ENCODE measurements at regions not wholly inside any gene's neighbourhood (a gene's known extent, or its start where the extent isn't known, plus 50 kb on each side); places are given as distances from the start of the nearest gene placed in this dataset.

DNA sequence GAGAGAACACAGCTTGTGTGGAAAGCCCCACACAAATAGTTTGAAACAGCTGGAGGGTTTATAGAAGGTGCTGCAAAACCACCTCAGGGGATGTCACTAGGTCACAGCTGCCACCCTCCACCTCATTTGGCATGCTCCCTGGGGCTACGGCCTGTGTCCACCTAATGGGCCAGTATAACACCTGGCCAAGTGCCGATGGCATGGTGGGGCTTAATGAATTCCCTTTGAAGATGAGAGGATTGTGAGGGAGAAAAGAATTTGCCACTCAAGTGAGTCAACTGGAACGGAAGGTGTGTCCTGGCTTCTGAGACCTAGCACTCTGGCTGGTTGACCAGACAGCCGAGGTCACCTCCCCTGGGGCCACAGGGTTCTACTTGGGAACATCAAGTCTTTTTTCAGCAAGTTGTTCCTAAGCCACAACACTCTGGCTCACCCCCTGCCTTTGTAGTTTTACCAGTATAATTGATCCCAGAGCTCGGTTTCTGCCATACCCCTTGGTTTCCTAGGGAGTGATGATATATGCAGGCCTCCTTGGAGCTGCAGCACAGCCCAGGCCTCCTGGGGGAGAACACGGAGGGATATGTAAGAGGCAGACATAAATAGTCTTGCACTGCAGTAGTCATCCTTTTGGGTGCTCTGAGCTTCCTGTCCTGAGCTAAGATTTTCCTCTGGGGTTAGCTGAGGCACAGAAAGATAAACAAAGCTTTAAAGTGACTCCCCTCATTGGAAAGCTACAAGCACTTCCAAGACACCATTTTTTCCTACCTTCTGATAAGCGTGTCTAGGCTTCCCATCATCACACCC lies 178.2 kb upstream of the LPP start:
- WGBS, 2 donors, result 34 to 40% methylated on average over 7 of the region's 7 CpGs
- intact Hi-C loops (cut with DNase I), result no loop called here
- Histone ChIP-seq H3K27ac (peak overlapping the region; percentile 24 to 66 (median 27)), H3K9me3 (no peaks in the 10 kb centered on the region), H3K36me3 (no peaks in the 10 kb centered on the region), H3K4me1 (peaks cover 6 to 16% of the 10 kb centered on the region in 2 donors), H3K4me3 (replicated peaks in 1 of 3) (no peak overlapping the region), H3K27me3 (no peaks in the 10 kb centered on the region)
- TF ChIP-seq POLR2A (IDR thresholded peaks at IDR 0.05), result no peak
- TF ChIP-seq, protein P1, sequence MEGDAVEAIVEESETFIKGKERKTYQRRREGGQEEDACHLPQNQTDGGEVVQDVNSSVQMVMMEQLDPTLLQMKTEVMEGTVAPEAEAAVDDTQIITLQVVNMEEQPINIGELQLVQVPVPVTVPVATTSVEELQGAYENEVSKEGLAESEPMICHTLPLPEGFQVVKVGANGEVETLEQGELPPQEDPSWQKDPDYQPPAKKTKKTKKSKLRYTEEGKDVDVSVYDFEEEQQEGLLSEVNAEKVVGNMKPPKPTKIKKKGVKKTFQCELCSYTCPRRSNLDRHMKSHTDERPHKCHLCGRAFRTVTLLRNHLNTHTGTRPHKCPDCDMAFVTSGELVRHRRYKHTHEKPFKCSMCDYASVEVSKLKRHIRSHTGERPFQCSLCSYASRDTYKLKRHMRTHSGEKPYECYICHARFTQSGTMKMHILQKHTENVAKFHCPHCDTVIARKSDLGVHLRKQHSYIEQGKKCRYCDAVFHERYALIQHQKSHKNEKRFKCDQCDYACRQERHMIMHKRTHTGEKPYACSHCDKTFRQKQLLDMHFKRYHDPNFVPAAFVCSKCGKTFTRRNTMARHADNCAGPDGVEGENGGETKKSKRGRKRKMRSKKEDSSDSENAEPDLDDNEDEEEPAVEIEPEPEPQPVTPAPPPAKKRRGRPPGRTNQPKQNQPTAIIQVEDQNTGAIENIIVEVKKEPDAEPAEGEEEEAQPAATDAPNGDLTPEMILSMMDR (IDR thresholded peaks at IDR 0.05), result no peak
- DNase-seq, result peak; percentile 85 to 88

- Histone ChIP-seq H3K27me3 (no peaks in the 10 kb centered on the region), H3K4me3 (replicated peaks in 1 of 3) (no peak overlapping the region), H3K4me1 (peaks cover 6 to 16% of the 10 kb centered on the region in 2 donors), H3K36me3 (no peaks in the 10 kb centered on the region), H3K27ac (peak overlapping the region; percentile 24 to 66 (median 27)), H3K9me3 (no peaks in the 10 kb centered on the region)
- WGBS, 2 donors, result 49 to 63% methylated on average over 6 of the region's 6 CpGs
- TF ChIP-seq POLR2A (IDR thresholded peaks at IDR 0.05), result no peak
- TF ChIP-seq, protein P1 (IDR thresholded peaks at IDR 0.05), result no peak
- intact Hi-C loops (cut with DNase I), result no loop called here
- peak; percentile 35 to 43 for DNase-seq
Observed at GRCh38 chr3:187976365-187976900, 177.5 kb upstream of the LPP start.

DNA sequence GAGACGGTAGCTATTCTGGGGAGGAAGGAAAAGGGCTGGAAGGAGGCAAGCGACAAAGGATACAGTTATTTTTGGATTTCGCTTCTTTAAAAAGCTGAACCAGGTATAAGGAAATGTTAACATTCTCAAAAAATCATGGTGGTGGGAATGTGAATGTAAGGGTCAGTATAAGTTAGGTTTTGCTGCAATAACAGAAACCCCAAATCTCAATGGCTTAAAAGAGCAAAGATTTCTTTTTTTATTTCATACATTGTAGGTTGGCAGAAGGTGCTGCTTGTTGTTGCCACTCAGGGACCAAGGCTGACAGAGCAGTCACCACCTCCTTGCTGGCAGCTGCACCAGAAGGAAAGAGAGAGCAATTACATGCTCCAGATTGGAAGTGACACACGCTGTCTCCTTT lies 176.3 kb upstream of the LPP start:
- Histone ChIP-seq H3K27ac (no peak overlapping the region), H3K27me3 (no peaks in the 10 kb centered on the region), H3K4me3 (replicated peaks in 1 of 3) (no peak overlapping the region), H3K36me3 (no peaks in the 10 kb centered on the region), H3K9me3 (no peaks in the 10 kb centered on the region), H3K4me1 (peaks cover 6 to 16% of the 10 kb centered on the region in 2 donors)
- TF ChIP-seq POLR2A (IDR thresholded peaks at IDR 0.05), result no peak
- TF ChIP-seq, protein P1 (IDR thresholded peaks at IDR 0.05), result no peak
- DNase-seq, result no peak
- 92 to 97% methylated on average over 4 of the region's 4 CpGs for WGBS, 2 donors
- intact Hi-C loops (cut with DNase I), result no loop called here

- intact Hi-C loops (cut with DNase I), result no loop called here
- DNase-seq, result no peak
- Histone ChIP-seq H3K27me3 (no peaks in the 10 kb centered on the region), H3K4me1 (peaks cover 6 to 16% of the 10 kb centered on the region in 2 donors), H3K36me3 (no peaks in the 10 kb centered on the region), H3K27ac (no peak overlapping the region), H3K4me3 (replicated peaks in 1 of 3) (no peak overlapping the region), H3K9me3 (no peaks in the 10 kb centered on the region)
- 92 to 93% methylated on average over 5 of the region's 5 CpGs for WGBS, 2 donors
- TF ChIP-seq POLR2A (IDR thresholded peaks at IDR 0.05), result no peak
- TF ChIP-seq, protein P1 (IDR thresholded peaks at IDR 0.05), result no peak
Observed at GRCh38 chr3:187978433-187979011, 175.4 kb upstream of the LPP start.

- Histone ChIP-seq H3K36me3 (no peaks in the 10 kb centered on the region), H3K27me3 (no peaks in the 10 kb centered on the region), H3K9me3 (no peaks in the 10 kb centered on the region), H3K27ac (no peak overlapping the region), H3K4me3 (replicated peaks in 1 of 3) (no peak overlapping the region), H3K4me1 (peaks cover 6 to 16% of the 10 kb centered on the region in 2 donors)
- DNase-seq, result no peak
- intact Hi-C loops (cut with DNase I), result no loop called here
- no peak for TF ChIP-seq POLR2A (IDR thresholded peaks at IDR 0.05)
- TF ChIP-seq, protein P1 (IDR thresholded peaks at IDR 0.05), result no peak
- 90 to 92% methylated on average over 2 of the region's 2 CpGs for WGBS, 2 donors
Observed at GRCh38 chr3:187979564-187979963, 174.4 kb upstream of the LPP start.

All from thyroid gland (tissue), 4 donors.